Prostate gland (tissue), 2 donors: ENCODE measurements at regions not wholly inside any gene's neighbourhood (a gene's known extent, or its start where the extent isn't known, plus 50 kb on each side); places are given as distances from the start of the nearest gene placed in this dataset.

Experiments
- DNase-seq: peaks from one replicate; pipeline ENCODE4 v3.0.0-alpha.2; 2019; ENCODE audit warnings: low spot score
- H3K27ac ChIP-seq, 2 donors: fragments of 200-600 bp; sonication (generic); 2 replicates each; pipeline ENCODE4 v1.5.1; 2017 to 2019
- H3K27me3 ChIP-seq: fragments of 200-600 bp; sonication (generic); replicated peaks from 2 replicates; pipeline ENCODE4 v1.5.1; 2019; ENCODE audit not compliant: insufficient read depth
- H3K36me3 ChIP-seq, 2 donors: fragments of 200-600 bp; sonication (generic); 1 replicate in 1 of 2; 2 replicates in 1 of 2; pipeline versions ENCODE4 v1.5.1 to v1.8.1; 2017 to 2019
- H3K4me1 ChIP-seq: fragments of 200-600 bp; sonication (generic); replicated peaks from 2 replicates; pipeline ENCODE4 v1.5.1; 2019
- H3K4me3 ChIP-seq, 2 donors: fragments of 200-600 bp; sonication (generic); 2 replicates each; pipeline ENCODE4 v1.5.1; 2017 to 2019
- H3K9me3 ChIP-seq: fragments of 200-600 bp; sonication (generic); 2 replicates; pipeline ENCODE4 v1.5.1; 2017
- CTCF ChIP-seq, 4 experiments: fragments of 200-600 bp in 2 of 4; fragments of 450-650 bp in 2 of 4; sonication (generic) in 2 of 4; IDR thresholded peaks; 1 replicate in 3 of 4; 2 replicates in 1 of 4; pipeline ENCODE4 v1.5.1; 2016 to 2019; ENCODE audit warnings: antibody characterized with exemption in 4 of 4, mild to moderate bottlenecking in 2 of 4, moderate library complexity in 2 of 4
- POLR2A ChIP-seq: fragments of 450-650 bp; IDR thresholded peaks from one replicate; pipeline ENCODE4 v1.6.1; 2016; ENCODE audit warnings: antibody characterized with exemption, mild to moderate bottlenecking
- POLR2AphosphoS5 ChIP-seq: sonication (generic); formaldehyde crosslinking; IDR thresholded peaks from one replicate; pipeline ENCODE4 v1.6.1; 2017; ENCODE audit warnings: antibody characterized with exemption
- WGBS: methylation state at CpG from one replicate; pipeline ENCODE4 v1.1.5; 2018; 5-methylcytosine and 5-hydroxymethylcytosine counted together
- intact Hi-C: fragments of 100-400 bp; cut with DNase I; formaldehyde crosslinking; loops from one replicate; pipeline ENCODE4 v1.14.2; 2022

DNA sequence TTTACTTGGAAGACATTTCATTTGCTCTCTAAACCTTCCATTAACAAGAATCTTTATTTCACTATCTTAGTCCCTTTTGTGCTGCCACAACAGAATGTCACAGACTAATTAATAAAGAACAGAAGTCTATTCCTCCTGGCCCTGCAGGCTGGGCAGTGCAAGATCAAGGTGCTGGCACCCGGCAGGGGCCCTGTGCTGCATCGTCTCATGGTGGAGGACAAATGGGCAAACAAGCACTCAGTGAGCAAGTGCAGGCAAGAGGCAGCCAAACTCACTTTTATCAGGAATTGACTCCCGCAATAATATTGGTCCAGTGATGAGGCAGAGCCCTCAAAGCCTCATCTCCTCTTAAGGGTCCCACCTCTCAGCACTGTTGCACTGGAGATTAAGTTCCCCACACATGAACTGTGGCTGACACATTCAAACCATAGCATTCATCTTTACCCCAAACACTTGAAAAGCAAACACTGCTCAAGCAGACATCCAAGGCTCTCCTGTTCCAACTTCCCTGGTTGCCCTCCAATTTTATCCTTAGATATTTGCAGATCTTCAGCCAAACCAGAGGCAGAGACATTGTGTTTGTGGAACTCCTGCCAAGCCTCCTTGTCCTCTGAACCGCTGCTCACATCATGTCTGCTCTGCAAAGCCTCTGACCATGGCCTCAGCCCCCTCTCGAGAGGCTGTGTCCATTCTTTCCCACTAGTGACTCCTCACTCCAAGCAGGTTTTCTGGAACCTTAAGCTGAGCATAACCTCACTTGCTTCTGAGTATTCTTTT lies 404.4 kb upstream of the SOX11 start:
- Histone ChIP-seq H3K4me3 (no peak overlapping the region), H3K27me3 (peaks cover 2% of the 10 kb centered on the region), H3K9me3 (no peaks in the 10 kb centered on the region), H3K27ac (no peak overlapping the region), H3K4me1 (no peaks in the 10 kb centered on the region), H3K36me3 (no peaks in the 10 kb centered on the region)
- intact Hi-C loops, result no loop called here
- TF ChIP-seq POLR2AphosphoS5 (no peak), POLR2A (no peak), CTCF (IDR thresholded peaks at IDR 0.05) (no peak)
- 41% methylated on average over 5 of the region's 5 CpGs for WGBS
- no peak for DNase-seq

GRCh38 chr2:5290900-5291546 lies 401.2 kb upstream of the SOX11 start:
- Histone ChIP-seq H3K36me3 (no peaks in the 10 kb centered on the region), H3K4me3 (no peak overlapping the region), H3K27ac (no peak overlapping the region), H3K9me3 (no peaks in the 10 kb centered on the region), H3K4me1 (no peaks in the 10 kb centered on the region), H3K27me3 (peaks cover 2% of the 10 kb centered on the region)
- no peak for DNase-seq
- TF ChIP-seq POLR2A (no peak), POLR2AphosphoS5 (no peak), CTCF (IDR thresholded peaks at IDR 0.05) (no peak)
- WGBS, result 43% methylated on average over 2 of the region's 2 CpGs
- intact Hi-C loops, result no loop called here

DNA sequence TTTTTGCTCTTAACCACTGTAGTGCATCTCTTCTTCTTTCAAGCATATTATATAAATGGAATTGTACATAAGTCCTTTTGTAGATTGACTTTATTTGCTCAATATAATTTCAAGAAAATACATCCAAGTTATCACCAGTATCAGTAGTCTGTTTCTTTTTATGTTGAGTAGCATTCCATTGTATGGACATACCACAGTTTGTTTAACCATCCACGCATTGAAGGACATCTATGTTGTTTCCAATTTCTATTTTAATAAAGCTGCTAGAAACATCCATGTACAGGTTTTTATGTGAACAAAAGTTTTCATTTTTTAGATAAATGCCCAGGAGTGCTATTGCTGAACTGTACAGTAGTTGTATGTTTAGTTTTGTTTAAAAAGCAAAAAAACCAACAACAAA lies 387.5 kb upstream of the SOX11 start:
- Histone ChIP-seq H3K27me3 (no peaks in the 10 kb centered on the region), H3K27ac (no peak overlapping the region), H3K4me1 (no peaks in the 10 kb centered on the region), H3K9me3 (no peaks in the 10 kb centered on the region), H3K36me3 (no peaks in the 10 kb centered on the region), H3K4me3 (no peak overlapping the region)
- intact Hi-C loops, result no loop called here
- TF ChIP-seq CTCF (IDR thresholded peaks at IDR 0.05), result no peak
- no peak for TF ChIP-seq POLR2AphosphoS5
- TF ChIP-seq POLR2A, result no peak
- 100% methylated on average over 1 of the region's 1 CpG for WGBS
- DNase-seq, result no peak

GRCh38 chr2:5315041-5315440 lies 377.1 kb upstream of the SOX11 start:
- intact Hi-C loops, result no loop called here
- Histone ChIP-seq H3K4me1 (no peaks in the 10 kb centered on the region), H3K9me3 (no peaks in the 10 kb centered on the region), H3K4me3 (no peak overlapping the region), H3K36me3 (no peaks in the 10 kb centered on the region), H3K27ac (no peak overlapping the region), H3K27me3 (no peaks in the 10 kb centered on the region)
- TF ChIP-seq CTCF (IDR thresholded peaks at IDR 0.05) (no peak), POLR2AphosphoS5 (no peak), POLR2A (no peak)
- 9% methylated on average over 2 of the region's 2 CpGs for WGBS
- DNase-seq, result no peak

DNA sequence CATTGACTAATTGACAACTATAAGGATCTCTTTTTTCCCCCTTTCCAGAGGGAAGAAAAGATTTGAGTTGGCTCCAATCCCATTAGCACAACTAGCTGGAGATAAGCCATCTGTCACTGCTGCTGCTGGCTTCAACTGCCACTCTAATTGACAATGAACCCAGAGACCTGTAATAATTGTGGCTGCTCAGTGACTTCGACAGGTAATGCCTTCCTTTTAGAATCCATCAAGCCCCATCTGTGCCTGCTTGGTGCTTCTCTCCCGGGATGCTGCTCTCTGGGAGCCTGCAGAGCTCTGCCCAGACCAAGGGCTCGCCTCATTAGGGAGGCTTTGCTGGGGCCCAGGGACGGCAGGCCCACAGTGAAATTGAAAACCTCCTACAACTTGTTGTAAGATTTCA lies 376.7 kb upstream of the SOX11 start:
- TF ChIP-seq POLR2A, result no peak
- TF ChIP-seq POLR2AphosphoS5, result no peak
- TF ChIP-seq CTCF (IDR thresholded peaks at IDR 0.05), result no peak
- no peaks in the 10 kb centered on the region for H3K4me1 ChIP-seq
- H3K27ac ChIP-seq, result no peak overlapping the region
- WGBS, result 76% methylated on average over 4 of the region's 4 CpGs
- no peaks in the 10 kb centered on the region for H3K36me3 ChIP-seq
- no peaks in the 10 kb centered on the region for H3K27me3 ChIP-seq
- intact Hi-C loops, result no loop called here
- DNase-seq, result no peak
- H3K9me3 ChIP-seq, result no peaks in the 10 kb centered on the region
- H3K4me3 ChIP-seq, result no peak overlapping the region
